DMS153 (cell line): ENCODE measurements at regions not wholly inside any gene's neighbourhood (a gene's known extent, or its start where the extent isn't known, plus 50 kb on each side); places are given as distances from the start of the nearest gene placed in this dataset.

ENCODE experiments used
- DNase-seq: peaks from one replicate; lab custom pipeline; 2025; lab: John Stamatoyannopoulos, UW

DNA sequence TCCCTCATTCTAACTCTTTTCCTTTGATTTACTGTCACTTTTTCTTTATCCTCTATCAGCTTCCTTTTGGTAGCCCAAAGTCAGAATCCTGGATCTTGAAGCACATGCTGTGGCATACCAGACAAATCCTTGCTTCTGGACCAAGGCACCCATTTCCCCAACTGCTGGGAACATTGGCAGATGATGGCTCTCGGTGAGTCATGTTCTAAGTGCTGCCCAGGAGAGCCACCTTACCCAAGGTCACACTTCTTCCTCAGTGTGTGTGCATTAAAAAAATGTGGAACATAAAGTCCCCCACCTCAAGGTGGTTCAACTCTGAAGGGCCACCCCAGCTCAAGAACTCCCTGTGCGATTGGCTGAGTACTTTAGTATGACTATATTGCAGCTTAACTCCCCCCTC lies 141.4 kb upstream of the PUM3 start:
- no peak for DNase-seq

DNA sequence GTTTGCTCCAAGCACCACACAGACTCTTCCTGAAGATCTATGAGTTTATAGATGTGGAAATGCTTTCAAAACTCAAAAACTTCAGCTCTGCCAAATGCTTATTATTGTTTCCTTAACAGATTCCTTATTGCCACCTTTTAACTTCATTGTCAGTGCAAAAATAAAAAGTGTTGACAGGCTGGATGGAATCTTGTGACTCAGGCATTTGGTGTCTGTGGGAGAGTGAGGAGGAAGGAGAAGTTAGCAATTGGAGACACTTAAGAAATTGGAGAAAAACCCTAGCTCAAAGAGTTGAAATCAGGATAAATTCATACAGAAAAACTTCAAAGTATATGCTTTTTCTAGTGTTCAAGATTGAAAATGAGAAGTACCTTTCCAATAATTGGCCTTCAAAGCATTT lies 140.6 kb upstream of the PUM3 start:
- no peak for DNase-seq

DNA sequence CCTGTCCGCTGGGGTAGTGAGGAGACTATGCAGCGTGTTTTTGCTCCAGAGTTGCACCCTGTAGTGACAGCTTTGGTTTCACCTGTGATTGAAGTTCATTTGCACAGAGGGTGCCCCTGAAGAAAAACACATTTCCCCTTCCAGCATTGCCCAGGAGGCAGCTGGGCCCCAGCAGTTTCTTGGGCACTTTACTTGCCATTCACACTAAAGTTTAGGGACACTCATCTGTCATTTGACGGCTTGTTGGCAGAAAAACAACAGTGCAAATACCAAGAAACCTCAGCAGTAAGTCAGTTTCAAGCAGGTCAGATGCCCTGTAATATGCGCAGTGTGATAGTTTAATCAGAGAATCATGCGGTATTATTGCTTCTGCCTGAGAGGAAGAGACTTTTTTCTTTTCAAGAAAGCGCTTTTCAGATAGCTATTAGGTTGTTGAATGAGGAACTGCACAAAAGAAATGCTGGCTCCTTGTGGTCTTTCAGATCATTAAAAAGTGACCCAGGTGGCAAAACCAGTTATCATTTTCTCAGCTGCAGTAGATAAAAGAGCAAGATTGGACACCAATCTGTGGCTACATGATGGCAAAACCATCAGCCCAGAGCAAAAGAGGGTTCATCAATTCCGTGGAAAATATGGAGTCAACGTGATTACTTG lies 136.2 kb upstream of the PUM3 start:
- DNase-seq = no peak

DNA sequence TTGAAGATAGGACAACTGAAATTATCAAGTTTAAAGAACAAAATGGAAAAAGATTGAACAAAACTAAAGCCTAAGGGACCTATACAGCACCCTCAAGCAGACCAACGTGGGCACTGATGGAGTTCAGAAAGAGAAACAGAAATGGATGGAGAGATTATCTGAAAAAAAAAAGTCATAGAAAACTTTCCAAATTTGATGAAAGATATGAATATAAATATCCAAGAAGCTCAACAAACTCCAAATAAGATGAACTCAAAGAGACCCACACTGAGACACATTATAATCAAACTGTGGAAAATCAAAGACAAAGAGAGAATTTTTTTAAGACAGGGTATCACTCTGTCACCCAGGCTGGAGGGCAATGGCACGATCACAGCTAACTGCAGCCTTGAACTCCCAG lies 128.6 kb upstream of the PUM3 start:
- no peak for DNase-seq

DNA sequence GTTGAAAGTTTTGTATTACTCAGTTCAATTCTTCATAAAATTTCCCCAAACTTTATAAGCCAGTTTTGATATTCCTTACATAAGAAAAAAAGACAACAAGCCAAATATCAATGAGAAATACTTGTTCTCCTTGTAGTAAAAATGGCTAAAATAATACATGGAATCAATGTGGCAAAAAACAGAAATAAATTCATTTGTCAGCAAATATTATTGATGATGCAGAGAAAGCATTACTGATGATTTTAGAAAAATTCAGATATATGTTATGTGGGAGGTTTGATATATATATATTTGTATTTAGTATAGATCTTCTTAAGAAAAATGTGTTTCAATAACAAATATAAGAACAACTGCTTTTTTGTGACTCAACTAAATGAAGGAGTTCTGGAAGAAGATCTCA lies 127.0 kb upstream of the PUM3 start:
- DNase-seq = no peak

DNA sequence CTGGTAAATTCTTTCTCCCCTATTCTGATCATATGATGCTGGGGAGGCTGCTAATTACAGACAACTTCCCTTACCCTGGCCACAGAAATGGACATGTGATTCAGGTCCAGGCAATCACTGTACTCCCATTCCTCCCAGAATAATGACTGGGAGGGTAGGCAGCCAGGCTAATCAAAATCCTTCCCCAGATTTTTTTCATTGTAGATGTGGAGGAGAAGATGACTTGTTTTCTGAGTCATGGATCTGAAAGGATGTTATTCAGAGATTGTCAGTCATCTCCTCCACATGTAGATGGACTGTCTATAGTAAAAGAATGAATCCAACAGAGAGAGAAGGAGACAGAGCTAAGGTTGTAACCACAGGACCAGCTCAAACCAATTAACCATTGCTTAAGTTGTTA lies 123.9 kb upstream of the PUM3 start:
- no peak for DNase-seq

DNA sequence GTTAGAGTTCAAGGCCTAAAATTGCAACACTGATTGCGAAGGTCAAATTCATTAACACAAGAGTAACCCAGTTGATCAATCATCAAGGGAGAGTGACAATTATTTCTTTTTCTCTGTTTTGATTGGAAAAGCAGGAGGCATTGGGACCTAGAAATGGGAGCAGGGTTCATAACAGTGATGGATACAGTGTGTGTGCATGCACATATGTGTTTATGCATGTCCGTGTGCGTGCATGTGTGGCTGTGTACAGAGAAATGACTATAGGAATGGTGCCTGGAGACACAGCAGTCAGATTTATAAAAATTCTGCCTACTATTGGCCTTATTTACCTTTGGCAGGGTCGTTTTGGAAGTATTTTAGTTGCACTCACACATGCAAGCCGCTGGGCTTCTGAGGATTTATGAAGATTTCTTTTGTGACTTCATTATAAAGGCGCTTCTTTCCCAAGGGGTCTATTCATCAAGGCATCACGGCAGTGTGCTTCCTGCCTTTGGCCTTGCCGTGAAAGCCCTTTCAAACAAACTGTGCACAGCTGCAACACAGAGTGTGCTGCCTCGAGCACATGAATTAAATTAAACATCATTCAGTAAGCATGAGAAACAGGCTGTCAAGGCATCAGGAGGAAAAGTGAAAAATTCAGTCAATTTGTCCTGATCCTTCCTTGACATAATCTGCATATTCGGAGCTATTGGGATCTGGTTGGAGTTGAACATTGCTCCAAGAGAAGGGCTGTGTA lies 122.8 kb upstream of the PUM3 start:
- DNase-seq = no peak

DNA sequence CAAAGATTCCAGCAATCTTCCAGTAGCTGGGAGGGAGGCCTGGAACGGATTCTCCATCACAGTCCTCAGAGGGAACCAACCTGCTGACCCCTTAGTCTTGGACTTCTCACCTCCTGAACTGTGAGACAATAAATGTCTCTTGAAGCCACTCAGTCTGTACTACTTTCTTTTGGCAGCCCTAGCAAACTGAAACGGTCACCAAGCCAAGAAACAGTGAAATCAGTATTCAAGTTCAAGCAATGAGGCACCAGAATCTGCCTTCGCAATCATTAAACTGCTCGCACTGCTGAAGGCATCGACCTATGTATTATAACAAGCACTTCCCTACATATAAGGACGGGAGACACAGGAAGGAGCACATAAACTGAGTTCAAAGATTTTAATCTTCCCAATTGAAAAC lies 120.6 kb upstream of the PUM3 start:
- DNase-seq = no peak

DNA sequence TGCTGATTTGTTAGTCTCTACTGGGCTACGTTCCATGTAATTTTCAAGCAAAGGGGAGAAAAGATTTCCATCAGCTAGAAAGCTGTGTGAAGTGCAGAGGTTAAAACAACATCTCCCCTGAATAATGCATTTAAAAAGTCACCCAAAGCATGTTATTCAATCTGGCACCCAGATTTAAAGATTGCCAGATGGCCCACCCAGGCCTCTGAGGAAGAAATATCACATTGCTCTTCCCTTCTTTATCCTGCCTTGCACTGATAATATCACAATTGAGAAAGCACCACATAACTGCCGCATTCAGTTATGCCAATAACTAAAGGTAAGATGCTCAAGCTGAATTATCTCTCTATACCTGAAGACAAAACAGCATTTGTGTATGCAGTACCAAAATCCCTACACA lies 119.4 kb upstream of the PUM3 start:
- no peak for DNase-seq

DNA sequence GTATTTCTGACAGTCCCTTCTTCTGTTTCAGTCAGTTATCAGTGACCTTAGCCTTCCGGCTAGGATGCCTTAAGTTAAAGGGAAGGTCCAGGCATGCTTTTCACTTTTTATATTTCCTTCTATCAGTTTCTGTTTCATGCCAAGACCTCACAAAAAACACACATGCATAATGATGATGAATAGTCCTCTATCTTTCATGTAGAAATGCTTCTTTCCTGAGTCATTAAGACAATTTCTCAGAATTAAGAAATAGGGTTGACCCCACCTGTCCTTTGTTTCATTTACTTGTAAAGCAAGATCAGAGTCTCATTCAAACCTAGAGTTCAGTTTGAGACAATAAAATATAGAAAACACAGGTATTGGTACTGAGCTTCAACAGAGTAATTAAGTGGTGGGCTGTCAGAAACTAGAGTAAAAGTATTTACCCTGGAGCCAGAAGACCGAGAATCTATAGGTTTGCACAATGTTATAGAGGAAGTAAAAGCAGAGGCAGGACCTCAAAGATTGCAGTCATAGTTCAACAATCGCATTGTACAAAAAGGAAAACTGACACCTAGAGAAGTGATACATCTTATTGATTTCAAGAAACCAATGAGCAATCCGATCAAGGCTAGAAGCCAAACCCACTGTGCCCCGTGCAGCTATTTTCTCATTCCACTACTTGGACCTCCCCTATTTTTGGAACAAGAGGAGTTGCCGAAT lies 118.7 kb upstream of the PUM3 start:
- DNase-seq = no peak

DNA sequence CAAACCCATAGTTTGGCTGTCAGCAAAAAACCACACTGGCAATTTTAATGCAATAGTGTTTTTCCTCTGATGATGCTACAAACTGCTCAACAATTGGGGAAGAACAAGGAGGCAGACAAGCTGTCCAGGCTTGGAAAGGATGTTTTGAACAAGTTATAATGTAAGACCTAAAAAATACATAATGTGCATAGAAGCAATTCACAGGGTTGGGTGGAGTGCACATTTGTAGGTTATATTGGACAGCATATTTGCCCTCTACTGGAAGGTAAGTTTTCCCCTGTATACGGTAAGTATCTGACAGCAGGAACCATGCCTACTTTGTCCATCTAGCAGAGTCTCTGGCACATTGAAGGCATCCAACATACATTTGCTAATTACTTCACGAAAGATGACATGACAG lies 114.3 kb upstream of the PUM3 start:
- no peak for DNase-seq

DNA sequence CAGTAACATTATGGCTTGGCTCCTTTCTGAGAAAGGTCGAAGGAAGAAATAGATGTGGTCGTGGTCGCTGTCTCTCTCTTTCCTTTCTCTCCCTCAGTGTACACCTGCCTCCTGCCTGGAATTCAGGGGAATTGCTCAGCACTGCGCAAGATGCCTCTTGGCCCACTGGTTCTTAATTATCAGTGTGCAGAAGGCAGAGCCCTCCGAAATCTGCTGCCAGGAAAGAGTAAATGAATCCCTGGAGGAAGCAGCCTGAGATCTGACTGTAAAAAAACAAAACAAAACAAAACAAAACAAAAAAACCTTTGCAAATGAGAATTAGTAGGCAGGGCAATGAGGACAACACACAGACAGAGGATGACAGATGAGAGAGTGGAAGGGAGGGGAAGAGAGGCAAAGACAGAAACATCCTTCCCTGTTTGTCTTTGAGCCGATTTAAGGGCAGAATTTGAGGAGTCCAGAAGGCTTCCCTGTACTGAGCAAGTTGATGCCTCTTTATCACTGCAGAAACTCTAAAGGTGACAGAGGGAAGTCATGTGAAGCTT lies 113.8 kb upstream of the PUM3 start:
- no peak for DNase-seq

DNA sequence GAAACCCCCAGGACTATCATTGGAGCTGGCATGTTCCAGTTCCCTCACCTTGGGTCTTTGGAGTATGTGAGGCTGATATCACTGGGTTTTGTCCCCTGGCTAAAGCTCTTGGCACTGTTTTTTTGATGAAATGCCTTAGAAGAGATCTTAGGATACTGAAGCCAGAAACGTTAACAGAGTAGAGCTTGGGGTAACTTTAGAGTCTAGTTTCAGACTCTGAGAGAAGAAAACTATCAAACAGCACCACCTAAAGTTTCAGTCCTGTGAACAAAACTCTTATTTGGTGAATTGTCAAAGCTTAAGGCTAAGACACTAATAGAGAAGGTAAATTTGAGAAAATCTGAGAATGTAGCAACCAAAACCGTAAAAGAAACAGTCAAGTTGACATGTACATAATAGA lies 111.7 kb upstream of the PUM3 start:
- no peak for DNase-seq

DNA sequence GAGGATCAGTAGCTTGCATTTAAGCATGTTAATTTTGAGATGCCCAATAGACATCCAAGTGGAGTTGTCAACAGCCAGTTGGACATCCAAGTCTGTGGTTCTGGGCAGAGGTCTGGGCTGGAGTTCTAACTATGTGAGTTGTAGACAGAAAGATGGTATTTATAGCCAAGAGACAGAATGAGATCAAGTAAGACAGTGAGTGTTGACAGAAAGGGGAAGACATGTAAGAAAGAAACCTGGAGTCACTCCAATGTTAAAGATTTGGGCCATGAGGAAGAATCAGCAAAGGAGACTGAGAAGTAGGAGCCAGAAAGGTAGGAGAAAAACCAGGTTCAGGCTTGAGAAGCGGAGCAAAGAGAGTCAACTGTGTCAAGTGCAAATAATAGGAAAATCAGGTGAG lies 95.5 kb upstream of the PUM3 start:
- no peak for DNase-seq

DNA sequence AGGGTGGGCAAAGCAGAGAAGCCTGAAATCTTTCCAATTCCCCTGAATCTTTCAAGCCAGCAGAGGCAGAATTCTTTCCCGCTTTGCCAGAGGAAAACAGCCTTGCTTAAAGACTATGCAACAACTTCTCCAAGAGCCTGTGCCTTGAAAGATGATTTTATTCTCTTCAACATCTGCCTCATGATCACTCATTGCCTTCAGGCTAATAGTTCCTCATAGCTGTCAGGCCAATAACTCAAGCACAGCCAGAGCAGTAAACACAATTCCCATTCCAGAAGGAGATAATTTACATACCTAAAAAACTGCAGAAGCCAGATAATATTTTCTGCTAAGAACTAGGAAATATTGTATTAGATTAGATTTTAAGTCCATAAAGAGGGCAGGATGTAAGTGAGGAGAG lies 92.3 kb upstream of the PUM3 start:
- DNase-seq = no peak

DNA sequence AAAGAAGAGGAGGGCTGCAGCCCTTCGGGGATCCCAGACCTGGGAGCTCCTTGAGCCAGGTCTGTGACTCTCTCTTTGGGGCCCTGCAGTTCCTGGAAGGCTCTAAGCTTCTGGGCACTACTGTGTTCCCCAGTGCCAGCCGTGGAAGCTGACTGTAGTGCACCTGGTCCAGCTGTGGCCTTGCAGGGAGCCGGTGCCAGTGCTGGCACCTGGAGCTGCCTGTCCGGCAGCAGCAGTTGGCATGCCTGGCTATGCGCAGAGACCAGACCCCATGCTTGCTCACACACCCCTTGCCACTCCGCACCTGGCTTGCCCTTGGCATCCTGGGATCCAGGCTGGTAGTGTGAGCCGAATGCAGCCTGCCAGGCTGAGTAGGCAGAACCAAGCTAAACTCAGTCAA lies 91.0 kb upstream of the PUM3 start:
- DNase-seq = no peak

DNA sequence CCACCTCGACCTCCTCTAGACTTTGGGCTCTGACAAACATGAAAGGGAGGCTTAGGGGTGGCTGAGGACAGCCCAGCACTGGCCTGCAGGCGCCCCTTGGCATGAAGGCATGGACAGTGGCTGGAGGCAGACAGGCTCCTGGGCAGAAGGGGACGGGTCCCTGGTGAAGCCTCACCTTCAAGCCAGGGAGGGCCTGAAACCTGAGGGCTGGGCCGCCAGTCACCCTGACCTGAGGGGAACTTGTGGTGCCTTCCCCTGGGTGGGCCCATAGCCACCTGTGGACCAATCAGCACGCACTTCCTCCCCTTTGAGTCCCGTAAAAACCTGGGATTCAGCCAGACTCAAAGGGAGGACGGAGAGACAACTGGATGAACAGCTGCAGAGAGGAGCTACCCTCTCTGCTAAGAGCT lies 90.4 kb upstream of the PUM3 start:
- DNase-seq = no peak

DNA sequence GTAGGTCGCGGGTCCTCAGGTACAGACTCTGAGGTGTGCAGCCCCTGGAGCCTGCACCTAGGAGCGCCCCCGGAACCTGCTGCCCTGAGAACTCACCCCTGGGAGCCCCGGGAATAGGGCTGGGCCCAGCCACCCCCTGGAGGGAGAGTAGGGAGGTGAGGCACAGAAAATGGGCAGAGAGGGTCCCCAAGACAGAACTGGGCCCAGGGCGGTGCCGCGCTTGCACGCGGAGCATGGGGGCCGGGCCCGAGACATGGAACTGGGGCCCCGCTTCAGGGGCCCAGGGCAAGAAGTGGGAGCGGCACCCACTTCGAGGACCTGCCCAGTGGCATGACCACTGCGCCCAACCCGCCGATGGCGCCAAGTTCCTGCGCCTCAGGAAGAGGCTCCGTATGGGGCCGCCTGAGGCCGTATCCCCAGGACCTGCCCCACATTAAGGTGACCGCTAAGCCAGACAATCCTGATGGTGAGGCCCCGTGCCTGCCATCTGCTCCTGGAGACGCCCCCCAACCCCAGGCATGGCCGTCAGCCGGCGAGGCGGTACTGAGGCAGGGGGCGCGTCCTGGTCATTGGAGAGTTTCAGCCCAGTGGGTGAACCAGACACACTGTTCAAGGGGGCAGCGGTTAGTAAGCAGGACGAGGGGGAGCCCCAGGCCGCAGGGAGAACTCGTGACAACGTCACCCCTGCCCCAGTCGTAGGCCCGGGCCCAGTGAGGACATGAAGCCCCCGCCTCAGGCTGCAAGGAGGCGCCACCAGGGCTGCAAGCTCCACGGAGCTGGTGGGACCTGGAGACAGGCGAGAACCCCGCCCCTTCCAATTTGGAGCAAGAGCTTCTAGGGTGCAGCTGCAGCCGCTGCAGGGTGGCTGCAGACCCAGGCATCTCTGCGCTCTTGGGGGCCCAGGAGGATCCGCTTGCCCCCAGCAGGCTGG lies 89.5 kb upstream of the PUM3 start:
- DNase-seq = no peak

DNA sequence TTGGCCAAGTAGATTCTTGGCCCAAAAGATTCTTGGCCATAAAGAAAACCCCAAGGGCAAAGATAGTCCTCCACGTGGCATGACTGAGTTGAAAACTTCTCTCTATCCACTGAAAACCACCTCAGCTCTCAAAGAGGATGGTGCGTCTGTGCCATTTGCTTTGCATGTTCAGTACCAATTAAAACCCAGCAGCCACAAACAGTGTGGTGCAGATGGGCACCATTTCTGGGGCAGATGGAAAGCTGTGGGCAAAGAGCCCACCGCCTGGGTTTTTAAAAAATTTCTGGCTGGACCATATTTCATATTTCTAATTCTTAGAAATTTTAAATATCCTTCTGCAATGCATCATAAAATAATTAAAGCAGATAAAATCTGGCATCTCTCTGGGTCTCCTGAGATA lies 84.5 kb upstream of the PUM3 start:
- DNase-seq = no peak

DNA sequence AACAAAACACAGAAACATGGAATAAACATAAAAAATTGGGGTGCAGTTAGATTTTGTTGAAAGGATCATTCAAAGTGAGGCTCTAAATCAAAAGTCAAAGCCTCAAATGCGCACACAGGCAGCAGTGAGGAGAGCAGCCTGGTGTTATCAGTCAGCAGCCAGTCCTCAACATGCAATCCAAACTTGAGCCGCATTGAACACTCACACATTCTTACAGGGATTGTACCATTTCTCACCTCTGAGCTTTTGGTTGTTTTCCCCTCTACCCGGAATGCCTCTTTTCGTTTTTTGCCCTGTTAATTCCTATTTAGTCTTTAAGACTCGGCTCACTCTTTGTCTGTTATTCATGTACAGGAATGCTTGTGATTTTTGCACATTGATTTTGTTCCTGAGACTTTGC lies 81.1 kb upstream of the PUM3 start:
- no peak for DNase-seq

DNA sequence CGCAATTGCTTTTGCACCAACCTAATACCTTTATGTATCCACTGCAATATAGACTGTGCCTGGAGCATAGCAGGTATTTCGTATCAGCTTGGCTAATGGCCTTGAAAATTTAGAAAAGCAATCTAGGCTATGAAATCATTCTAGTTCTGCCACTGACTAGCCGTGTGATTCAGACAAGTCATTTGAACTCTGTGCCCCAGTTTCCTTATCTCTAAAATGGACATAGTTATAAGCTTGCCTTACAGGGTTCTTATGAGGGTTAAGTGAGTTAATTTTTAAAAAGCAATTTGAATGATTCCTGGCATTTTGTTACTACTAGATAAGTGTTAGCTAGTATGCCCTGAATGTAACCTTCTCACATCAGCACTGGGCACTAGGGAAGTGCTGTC lies 80.5 kb upstream of the PUM3 start:
- DNase-seq = no peak

DNA sequence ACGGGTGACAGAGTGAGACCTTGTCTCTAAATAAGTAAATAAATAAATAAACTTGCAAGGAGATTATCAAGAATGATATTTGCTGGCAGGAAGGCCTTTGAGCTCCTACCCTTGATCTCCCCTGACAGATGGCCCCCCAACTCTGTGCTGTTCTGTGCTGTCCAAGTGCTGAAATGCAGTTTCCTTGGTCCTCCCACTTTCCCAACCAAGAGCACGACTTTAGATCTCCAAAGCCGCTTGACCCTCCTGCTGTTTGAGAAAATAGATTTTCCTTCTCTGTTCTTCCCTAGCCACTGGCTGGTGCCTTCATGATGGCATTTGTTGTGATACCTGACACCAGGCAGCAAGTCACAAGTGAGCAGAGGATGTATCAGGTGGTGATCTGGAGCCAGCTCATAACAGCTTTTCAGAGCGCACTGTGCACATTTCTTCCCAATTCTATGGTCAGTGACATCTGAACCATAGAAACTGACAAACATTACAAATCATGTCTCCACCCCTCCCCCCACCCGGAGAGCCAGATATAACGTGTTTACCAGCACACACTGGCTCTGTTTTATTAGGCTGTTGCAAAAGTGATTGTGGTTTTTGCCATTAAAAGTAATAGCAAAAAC lies 80.0 kb upstream of the PUM3 start:
- DNase-seq = peak; percentile 71
